Activated T-cell treated with anti-CD3 and anti-CD28 coated beads, Interleukin-2, amount 50 U/mL, for 24 hours (primary cell): ENCODE measurements at regions not wholly inside any gene's neighbourhood (a gene's known extent, or its start where the extent isn't known, plus 50 kb on each side); places are given as distances from the start of the nearest gene placed in this dataset.

Experiments
- DNase-seq: peaks from one replicate; pipeline ENCODE4 v3.0.0-alpha.2; 2020
- H3K27ac Mint-ChIP-seq: 2 replicates; pipeline ENCODE4 v1.8.0; 2020; ENCODE audit warnings: mild to moderate bottlenecking, mixed read lengths
- H3K27me3 Mint-ChIP-seq: 2 replicates; pipeline ENCODE4 v1.8.0; 2020; ENCODE audit warnings: mixed read lengths
- H3K36me3 Mint-ChIP-seq: 2 replicates; pipeline ENCODE4 v1.8.0; 2020; ENCODE audit warnings: low read depth, mixed read lengths
- H3K4me1 Mint-ChIP-seq: 2 replicates; pipeline ENCODE4 v1.8.0; 2020; ENCODE audit warnings: low read depth, mixed read lengths
- H3K4me3 Mint-ChIP-seq: 2 replicates; pipeline ENCODE4 v1.8.0; 2020; ENCODE audit warnings: mild to moderate bottlenecking, moderate library complexity, mixed read lengths
- H3K9me3 Mint-ChIP-seq: 2 replicates; pipeline ENCODE4 v1.8.0; 2020; ENCODE audit warnings: mixed read lengths

- DNase-seq, result no peak
- no peaks in the 10 kb centered on the region for H3K36me3 Mint-ChIP-seq
- H3K9me3 Mint-ChIP-seq, result peaks cover 23% of the 10 kb centered on the region
- no peak overlapping the region for H3K27ac Mint-ChIP-seq
- H3K27me3 Mint-ChIP-seq, result no peaks in the 10 kb centered on the region
- no peaks in the 10 kb centered on the region for H3K4me1 Mint-ChIP-seq
- no peak overlapping the region for H3K4me3 Mint-ChIP-seq
These were observed 437.4 kb downstream of the NUF2 start for GRCh38 chr1:163758977-163759670.

- H3K4me1 Mint-ChIP-seq, result no peaks in the 10 kb centered on the region
- no peak overlapping the region for H3K27ac Mint-ChIP-seq
- peaks cover 33% of the 10 kb centered on the region for H3K9me3 Mint-ChIP-seq
- DNase-seq, result no peak
- no peak overlapping the region for H3K4me3 Mint-ChIP-seq
- no peaks in the 10 kb centered on the region for H3K27me3 Mint-ChIP-seq
- no peaks in the 10 kb centered on the region for H3K36me3 Mint-ChIP-seq
These were observed 440.1 kb downstream of the NUF2 start for GRCh38 chr1:163761898-163762297.

GRCh38 chr1:163766257-163766918, 444.6 kb downstream of the NUF2 start:
- DNase-seq, result no peak
- no peak overlapping the region for H3K4me3 Mint-ChIP-seq
- H3K9me3 Mint-ChIP-seq, result peaks cover 14% of the 10 kb centered on the region
- H3K27me3 Mint-ChIP-seq, result no peaks in the 10 kb centered on the region
- H3K4me1 Mint-ChIP-seq, result no peaks in the 10 kb centered on the region
- no peak overlapping the region for H3K27ac Mint-ChIP-seq
- no peaks in the 10 kb centered on the region for H3K36me3 Mint-ChIP-seq

DNA sequence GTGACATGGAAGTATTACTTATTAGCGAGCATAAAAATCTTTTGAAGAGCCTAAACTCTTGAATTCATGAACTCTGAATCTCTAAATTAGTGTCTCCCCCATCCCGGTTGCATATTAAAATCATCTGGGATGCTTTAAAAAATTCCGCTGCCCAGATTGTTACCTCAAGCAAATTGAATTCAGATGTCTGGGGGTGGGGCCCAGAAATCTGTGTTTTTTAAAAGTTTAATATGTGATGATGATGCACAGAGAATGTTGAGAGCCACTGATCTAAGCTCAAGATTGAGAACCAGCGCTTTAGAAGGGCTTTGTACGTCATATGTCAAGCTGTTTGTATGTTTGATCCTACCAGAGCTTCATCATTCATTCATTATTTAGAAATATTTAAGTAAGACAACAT, 446.8 kb downstream of the NUF2 start:
- Mint-ChIP-seq H3K9me3 (peaks cover 13% of the 10 kb centered on the region), H3K27me3 (no peaks in the 10 kb centered on the region), H3K36me3 (no peaks in the 10 kb centered on the region), H3K4me3 (no peak overlapping the region), H3K4me1 (no peaks in the 10 kb centered on the region), H3K27ac (no peak overlapping the region)
- no peak for DNase-seq

- H3K4me3 Mint-ChIP-seq, result no peak overlapping the region
- no peaks in the 10 kb centered on the region for H3K27me3 Mint-ChIP-seq
- H3K27ac Mint-ChIP-seq, result no peak overlapping the region
- no peaks in the 10 kb centered on the region for H3K4me1 Mint-ChIP-seq
- H3K9me3 Mint-ChIP-seq, result peaks cover 10% of the 10 kb centered on the region
- no peak for DNase-seq
- H3K36me3 Mint-ChIP-seq, result no peaks in the 10 kb centered on the region
These were observed 448.5 kb downstream of the NUF2 start for GRCh38 chr1:163770265-163770664.

DNA sequence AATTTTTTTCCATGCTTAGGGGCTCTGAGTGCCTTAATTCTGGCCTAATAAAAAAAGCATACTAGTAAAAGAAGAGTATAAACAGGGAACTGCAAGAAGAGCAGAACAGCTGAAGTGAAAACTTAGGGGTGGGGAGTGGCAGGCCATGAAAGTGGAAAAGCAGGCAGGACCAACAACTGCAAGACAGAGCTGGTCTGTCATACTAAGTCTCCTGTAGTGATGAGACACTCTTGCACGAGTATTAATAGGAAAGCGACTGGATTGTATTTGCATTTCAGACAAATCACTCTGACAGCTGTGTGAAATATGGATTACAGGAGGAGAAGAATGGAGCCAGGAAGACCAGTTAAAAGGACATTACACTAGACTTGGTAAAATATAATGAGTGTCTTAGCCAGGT, 449.9 kb downstream of the NUF2 start:
- Mint-ChIP-seq H3K27me3 (no peaks in the 10 kb centered on the region), H3K36me3 (no peaks in the 10 kb centered on the region), H3K27ac (no peak overlapping the region), H3K4me1 (no peaks in the 10 kb centered on the region), H3K4me3 (no peak overlapping the region), H3K9me3 (peaks cover 14% of the 10 kb centered on the region)
- DNase-seq, result no peak

DNA sequence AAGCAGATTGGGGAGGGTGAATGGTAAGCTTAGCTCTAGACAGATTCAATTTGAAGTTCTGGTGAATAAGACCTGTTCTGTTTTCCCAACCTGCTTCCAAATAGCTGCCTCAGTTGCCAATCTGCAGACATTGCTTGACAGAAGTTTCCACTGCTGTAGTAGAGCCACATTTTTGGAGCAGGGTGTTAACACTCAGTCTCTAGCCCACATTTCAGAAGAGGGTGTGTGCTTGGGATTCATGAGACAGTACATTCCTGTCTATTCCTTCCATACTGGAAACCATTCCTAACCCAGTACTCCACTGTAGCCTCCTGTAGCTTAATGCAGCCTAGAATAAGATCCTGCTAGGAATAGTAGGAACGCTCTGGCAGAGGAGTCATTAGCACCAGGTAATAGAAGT, 450.5 kb downstream of the NUF2 start:
- H3K27ac Mint-ChIP-seq, result no peak overlapping the region
- H3K4me3 Mint-ChIP-seq, result no peak overlapping the region
- H3K4me1 Mint-ChIP-seq, result no peaks in the 10 kb centered on the region
- no peaks in the 10 kb centered on the region for H3K27me3 Mint-ChIP-seq
- H3K36me3 Mint-ChIP-seq, result no peaks in the 10 kb centered on the region
- no peak for DNase-seq
- H3K9me3 Mint-ChIP-seq, result peaks cover 16% of the 10 kb centered on the region

- H3K9me3 Mint-ChIP-seq, result peaks cover 21% of the 10 kb centered on the region
- H3K27me3 Mint-ChIP-seq, result no peaks in the 10 kb centered on the region
- H3K27ac Mint-ChIP-seq, result no peak overlapping the region
- no peaks in the 10 kb centered on the region for H3K4me1 Mint-ChIP-seq
- H3K4me3 Mint-ChIP-seq, result no peak overlapping the region
- no peak for DNase-seq
- H3K36me3 Mint-ChIP-seq, result no peaks in the 10 kb centered on the region
These were observed 451.6 kb downstream of the NUF2 start for GRCh38 chr1:163773396-163773795.

DNA sequence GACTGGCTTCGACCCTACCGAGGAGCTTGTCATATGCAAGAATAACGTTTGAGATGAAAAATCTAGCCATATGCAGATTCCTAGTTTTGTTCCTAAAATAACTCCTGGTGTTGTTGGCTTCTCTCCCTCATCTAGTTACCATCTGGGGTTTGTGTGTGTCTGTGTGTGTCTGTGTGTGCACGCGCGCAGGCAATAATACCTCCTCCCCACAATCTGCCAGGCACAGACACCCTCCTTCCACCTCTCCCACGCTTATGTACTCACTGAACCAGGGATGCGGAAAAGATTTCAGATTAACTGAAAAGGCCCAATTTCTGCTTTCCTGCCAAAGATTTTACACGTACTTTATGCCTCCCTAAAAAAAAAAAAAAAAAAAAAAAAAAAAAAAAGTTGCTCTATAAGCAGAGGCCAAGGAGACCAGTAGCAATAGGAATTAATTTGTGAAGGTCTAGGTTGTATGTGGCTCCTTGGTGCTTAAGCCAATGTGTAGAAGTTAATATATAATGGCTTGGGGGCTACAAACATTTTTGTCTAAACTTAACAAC, 452.7 kb downstream of the NUF2 start:
- no peak for DNase-seq
- H3K27me3 Mint-ChIP-seq, result no peaks in the 10 kb centered on the region
- peaks cover 24% of the 10 kb centered on the region for H3K9me3 Mint-ChIP-seq
- no peaks in the 10 kb centered on the region for H3K36me3 Mint-ChIP-seq
- H3K4me3 Mint-ChIP-seq, result no peak overlapping the region
- H3K4me1 Mint-ChIP-seq, result no peaks in the 10 kb centered on the region
- no peak overlapping the region for H3K27ac Mint-ChIP-seq

GRCh38 chr1:163774978-163775620, 453.3 kb downstream of the NUF2 start:
- H3K27ac Mint-ChIP-seq, result no peak overlapping the region
- peaks cover 24% of the 10 kb centered on the region for H3K9me3 Mint-ChIP-seq
- no peak for DNase-seq
- H3K36me3 Mint-ChIP-seq, result no peaks in the 10 kb centered on the region
- H3K4me1 Mint-ChIP-seq, result no peaks in the 10 kb centered on the region
- H3K27me3 Mint-ChIP-seq, result no peaks in the 10 kb centered on the region
- H3K4me3 Mint-ChIP-seq, result no peak overlapping the region

DNA sequence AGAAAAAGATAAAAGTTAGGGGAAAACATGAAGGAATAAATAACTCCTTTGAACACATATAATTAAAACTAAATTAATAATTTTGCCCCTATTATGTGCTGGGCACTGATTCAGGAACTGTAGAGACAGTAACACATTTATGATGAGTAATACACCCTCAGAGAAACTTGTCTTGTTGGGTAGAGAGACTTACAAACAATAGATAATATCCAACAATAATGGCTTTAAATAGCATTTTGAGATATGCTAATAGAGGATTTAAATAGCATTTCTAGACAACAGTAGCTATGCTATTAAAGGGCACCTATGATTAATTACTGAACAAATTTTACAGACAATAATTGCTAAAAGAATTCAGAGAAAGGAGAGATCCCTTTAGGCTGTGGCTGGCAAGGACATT, 455.5 kb downstream of the NUF2 start:
- Mint-ChIP-seq H3K27me3 (no peaks in the 10 kb centered on the region), H3K36me3 (no peaks in the 10 kb centered on the region), H3K27ac (no peak overlapping the region), H3K9me3 (peaks cover 30% of the 10 kb centered on the region), H3K4me1 (no peaks in the 10 kb centered on the region), H3K4me3 (no peak overlapping the region)
- DNase-seq, result no peak

DNA sequence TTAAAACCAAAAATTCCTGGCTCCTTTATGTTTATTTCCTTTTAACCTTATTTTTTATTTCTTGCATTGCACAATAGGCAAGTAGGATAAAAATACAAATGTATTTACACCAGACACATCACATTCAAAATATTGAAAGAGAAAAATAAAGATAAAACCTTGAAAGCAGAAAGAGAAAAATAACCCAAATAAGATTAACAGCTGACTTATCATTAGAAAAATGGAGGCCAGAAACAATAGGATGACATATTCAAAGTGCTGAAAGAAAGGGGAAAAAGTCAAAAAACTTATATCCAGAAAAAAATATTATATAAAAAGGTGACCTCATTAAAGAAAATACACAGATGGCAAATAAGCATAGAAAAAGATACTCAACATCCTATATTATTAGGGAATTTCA, 459.4 kb downstream of the NUF2 start:
- Mint-ChIP-seq H3K27me3 (no peaks in the 10 kb centered on the region), H3K27ac (no peak overlapping the region), H3K36me3 (no peaks in the 10 kb centered on the region), H3K4me1 (no peaks in the 10 kb centered on the region), H3K4me3 (no peak overlapping the region), H3K9me3 (peaks cover 19% of the 10 kb centered on the region)
- DNase-seq, result no peak

GRCh38 chr1:163785868-163786405, 464.2 kb downstream of the NUF2 start:
- DNase-seq, result no peak
- Mint-ChIP-seq H3K27ac (no peak overlapping the region), H3K4me3 (no peak overlapping the region), H3K36me3 (no peaks in the 10 kb centered on the region), H3K27me3 (no peaks in the 10 kb centered on the region), H3K9me3 (peaks cover 2% of the 10 kb centered on the region), H3K4me1 (no peaks in the 10 kb centered on the region)

DNA sequence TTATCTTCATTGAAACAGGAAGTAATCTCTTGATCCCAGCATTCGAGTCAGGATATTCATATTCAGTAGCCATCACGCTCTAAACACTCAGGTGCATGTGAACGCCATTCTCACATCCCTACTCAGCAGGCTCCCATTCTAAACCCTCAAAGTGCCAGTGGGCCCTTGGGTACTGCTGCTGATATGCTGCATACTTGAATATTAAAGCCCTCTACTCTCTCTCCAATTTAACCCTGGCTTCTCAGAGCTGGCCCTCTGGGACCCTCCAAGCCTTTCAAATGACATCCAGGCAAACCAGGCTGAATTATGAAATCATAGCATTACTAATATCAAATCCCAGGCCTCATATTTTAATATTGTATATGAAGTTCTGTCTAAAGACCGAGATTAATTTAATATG, 468.2 kb downstream of the NUF2 start:
- peaks cover 3% of the 10 kb centered on the region for H3K9me3 Mint-ChIP-seq
- H3K36me3 Mint-ChIP-seq, result no peaks in the 10 kb centered on the region
- no peaks in the 10 kb centered on the region for H3K4me1 Mint-ChIP-seq
- no peak for DNase-seq
- no peak overlapping the region for H3K4me3 Mint-ChIP-seq
- H3K27me3 Mint-ChIP-seq, result no peaks in the 10 kb centered on the region
- no peak overlapping the region for H3K27ac Mint-ChIP-seq

- Mint-ChIP-seq H3K27me3 (no peaks in the 10 kb centered on the region), H3K4me3 (no peak overlapping the region), H3K36me3 (no peaks in the 10 kb centered on the region), H3K27ac (no peak overlapping the region), H3K9me3 (peaks cover 12% of the 10 kb centered on the region), H3K4me1 (no peaks in the 10 kb centered on the region)
- DNase-seq, result no peak
These were observed 472.8 kb downstream of the NUF2 start for GRCh38 chr1:163794551-163794950.
